ENCODE measurements at regions not wholly inside any gene's neighbourhood (a gene's known extent, or its start where the extent isn't known, plus 50 kb on each side); places are given as distances from the start of the nearest gene placed in this dataset.

DNA sequence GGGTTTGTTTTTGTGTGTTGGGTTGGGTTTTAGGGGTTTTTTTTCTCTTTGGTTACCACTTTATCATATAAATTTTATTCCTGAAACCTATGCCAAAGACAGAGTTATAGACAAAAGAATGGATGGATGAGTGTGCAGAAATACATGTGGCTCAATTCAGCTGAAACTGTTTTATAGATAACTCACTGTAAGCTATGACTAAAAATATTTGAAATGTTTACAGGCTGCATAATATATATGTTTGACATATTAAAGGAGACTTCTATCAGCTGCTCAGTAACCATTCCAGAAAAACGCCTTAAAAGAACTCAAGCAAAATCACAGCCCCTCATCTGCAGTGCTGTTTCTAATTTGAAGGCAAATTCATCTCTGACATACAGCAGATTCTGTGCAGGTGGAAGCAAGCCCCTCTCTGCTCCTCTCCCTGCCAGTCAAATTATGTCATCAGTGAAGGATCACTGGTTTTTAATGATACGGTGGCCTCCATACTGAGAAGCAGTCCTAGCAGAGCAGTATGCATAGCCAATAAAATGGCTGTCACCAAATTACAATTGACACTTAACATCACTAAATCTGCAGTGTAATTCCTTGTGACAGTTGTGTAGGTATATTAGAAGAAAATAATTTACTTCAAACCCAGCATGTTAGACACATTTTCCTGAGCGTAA, 301.6 kb downstream of the NR2F1-AS1 start:
- no peaks in the 10 kb centered on the region for H3K4me1 ChIP-seq
- H3K27me3 ChIP-seq: no peaks in the 10 kb centered on the region
- H3K27ac ChIP-seq: no peak overlapping the region
- no peaks in the 10 kb centered on the region for H3K9me3 ChIP-seq
- in situ Hi-C loops (cut with MboI; ENCODE audit: low pct_ligation_motif_present in 1 of 4, low pct_unique_long_range_greater_than_20kb in 1 of 4, low sequenced_read_pairs in 3 of 4): no loop called here
- WGBS, 2 donors (ENCODE audit: low coverage in 1 of 2): 70 to 76% methylated on average over 3 of the region's 3 CpGs
- no peak for DNase-seq
- intact Hi-C loops (cut with DNase I; ENCODE audit: low total_unique reads): no loop called here
- no peaks in the 10 kb centered on the region for H3K36me3 ChIP-seq
- no peak overlapping the region for H3K4me3 ChIP-seq
- TF ChIP-seq POLR2AphosphoS5 (IDR thresholded peaks at IDR 0.05): no peak
- TF ChIP-seq EP300 (IDR thresholded peaks at IDR 0.05; ENCODE audit: low read depth): no peak
- no peak for TF ChIP-seq POLR2A (IDR thresholded peaks at IDR 0.05)
- TF ChIP-seq, protein P1, sequence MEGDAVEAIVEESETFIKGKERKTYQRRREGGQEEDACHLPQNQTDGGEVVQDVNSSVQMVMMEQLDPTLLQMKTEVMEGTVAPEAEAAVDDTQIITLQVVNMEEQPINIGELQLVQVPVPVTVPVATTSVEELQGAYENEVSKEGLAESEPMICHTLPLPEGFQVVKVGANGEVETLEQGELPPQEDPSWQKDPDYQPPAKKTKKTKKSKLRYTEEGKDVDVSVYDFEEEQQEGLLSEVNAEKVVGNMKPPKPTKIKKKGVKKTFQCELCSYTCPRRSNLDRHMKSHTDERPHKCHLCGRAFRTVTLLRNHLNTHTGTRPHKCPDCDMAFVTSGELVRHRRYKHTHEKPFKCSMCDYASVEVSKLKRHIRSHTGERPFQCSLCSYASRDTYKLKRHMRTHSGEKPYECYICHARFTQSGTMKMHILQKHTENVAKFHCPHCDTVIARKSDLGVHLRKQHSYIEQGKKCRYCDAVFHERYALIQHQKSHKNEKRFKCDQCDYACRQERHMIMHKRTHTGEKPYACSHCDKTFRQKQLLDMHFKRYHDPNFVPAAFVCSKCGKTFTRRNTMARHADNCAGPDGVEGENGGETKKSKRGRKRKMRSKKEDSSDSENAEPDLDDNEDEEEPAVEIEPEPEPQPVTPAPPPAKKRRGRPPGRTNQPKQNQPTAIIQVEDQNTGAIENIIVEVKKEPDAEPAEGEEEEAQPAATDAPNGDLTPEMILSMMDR (IDR thresholded peaks at IDR 0.05): no peak

DNA sequence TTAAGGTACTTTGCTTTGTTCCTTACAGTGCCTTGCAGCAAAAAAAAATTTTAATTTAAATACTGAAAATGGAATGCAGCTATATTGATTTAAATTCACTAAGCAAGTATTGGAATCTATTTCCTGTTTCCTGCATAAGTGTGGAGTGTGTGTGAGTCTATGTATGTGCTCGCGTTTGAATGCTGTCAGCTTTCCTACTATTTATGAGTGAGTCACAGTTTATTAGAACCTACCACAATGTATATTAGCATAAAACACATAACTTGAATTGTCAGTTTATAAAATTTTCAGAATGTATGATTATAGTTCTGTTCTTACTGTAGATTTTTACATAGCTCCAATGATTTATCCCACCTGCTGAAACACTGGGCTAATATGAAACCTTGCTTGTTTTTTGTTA, 302.1 kb downstream of the NR2F1-AS1 start:
- Histone ChIP-seq H3K27ac (no peak overlapping the region), H3K36me3 (no peaks in the 10 kb centered on the region), H3K9me3 (no peaks in the 10 kb centered on the region), H3K27me3 (no peaks in the 10 kb centered on the region), H3K4me1 (no peaks in the 10 kb centered on the region), H3K4me3 (no peak overlapping the region)
- intact Hi-C loops (cut with DNase I; ENCODE audit: low total_unique reads): no loop called here
- no peak for TF ChIP-seq POLR2A (IDR thresholded peaks at IDR 0.05)
- TF ChIP-seq, protein P1 (IDR thresholded peaks at IDR 0.05): no peak
- no peak for TF ChIP-seq EP300 (IDR thresholded peaks at IDR 0.05; ENCODE audit: low read depth)
- TF ChIP-seq POLR2AphosphoS5 (IDR thresholded peaks at IDR 0.05): no peak
- in situ Hi-C loops (cut with MboI; ENCODE audit: low pct_ligation_motif_present in 1 of 4, low pct_unique_long_range_greater_than_20kb in 1 of 4, low sequenced_read_pairs in 3 of 4): no loop called here
- 62 to 70% methylated on average over 2 of the region's 2 CpGs for WGBS, 2 donors (ENCODE audit: low coverage in 1 of 2)
- DNase-seq: no peak

DNA sequence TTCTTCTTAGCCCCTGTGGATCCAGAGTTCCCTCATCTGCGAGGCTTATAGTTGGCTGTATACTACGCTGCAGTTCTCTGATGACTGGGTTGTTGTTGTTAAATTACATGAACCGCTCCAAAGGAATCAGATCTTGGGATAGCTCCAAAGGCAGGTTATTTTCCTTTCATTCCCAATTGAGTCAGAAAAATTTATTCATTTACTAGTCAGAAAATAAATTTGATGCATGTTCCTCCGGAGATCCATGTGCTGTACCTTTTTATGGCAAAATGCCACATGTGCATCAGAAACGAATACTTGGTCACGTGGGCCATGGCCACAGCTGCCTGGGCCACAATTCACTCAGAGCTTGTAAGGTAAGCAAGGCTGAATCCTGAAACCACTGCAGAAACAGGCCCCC, 304.0 kb downstream of the NR2F1-AS1 start:
- H3K36me3 ChIP-seq: no peaks in the 10 kb centered on the region
- H3K4me3 ChIP-seq: no peak overlapping the region
- WGBS, 2 donors (ENCODE audit: low coverage in 1 of 2): 60 to 81% methylated on average over 1 to 6 of the region's 6 CpGs
- no peaks in the 10 kb centered on the region for H3K4me1 ChIP-seq
- intact Hi-C loops (cut with DNase I; ENCODE audit: low total_unique reads): no loop called here
- TF ChIP-seq POLR2AphosphoS5 (IDR thresholded peaks at IDR 0.05): no peak
- no peak for TF ChIP-seq EP300 (IDR thresholded peaks at IDR 0.05; ENCODE audit: low read depth)
- TF ChIP-seq, protein P1 (IDR thresholded peaks at IDR 0.05): no peak
- TF ChIP-seq POLR2A (IDR thresholded peaks at IDR 0.05): no peak
- no peak overlapping the region for H3K27ac ChIP-seq
- no peaks in the 10 kb centered on the region for H3K27me3 ChIP-seq
- in situ Hi-C loops (cut with MboI; ENCODE audit: low pct_ligation_motif_present in 1 of 4, low pct_unique_long_range_greater_than_20kb in 1 of 4, low sequenced_read_pairs in 3 of 4): no loop called here
- DNase-seq: no peak
- no peaks in the 10 kb centered on the region for H3K9me3 ChIP-seq

DNA sequence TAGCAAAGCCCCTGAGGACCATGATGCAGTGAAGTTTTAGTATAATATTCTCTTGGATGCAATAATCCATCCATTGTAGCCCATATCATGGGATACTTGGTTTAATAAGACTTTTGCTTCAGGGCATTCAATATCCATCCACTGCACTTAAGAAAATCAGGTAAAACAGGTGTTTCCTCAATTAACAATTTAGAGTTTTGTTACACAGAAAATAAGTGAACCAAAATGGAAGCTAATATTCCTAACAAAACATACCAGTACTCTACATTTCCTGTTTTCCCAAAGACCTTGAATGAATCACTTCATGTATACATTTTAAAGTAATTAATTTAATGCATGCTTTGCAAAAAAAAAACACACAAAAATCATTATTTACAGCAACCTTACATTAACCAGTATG, 305.6 kb downstream of the NR2F1-AS1 start:
- H3K27me3 ChIP-seq: no peaks in the 10 kb centered on the region
- H3K4me3 ChIP-seq: no peak overlapping the region
- in situ Hi-C loops (cut with MboI; ENCODE audit: low pct_ligation_motif_present in 1 of 4, low pct_unique_long_range_greater_than_20kb in 1 of 4, low sequenced_read_pairs in 3 of 4): no loop called here
- no peak for DNase-seq
- TF ChIP-seq, protein P1 (IDR thresholded peaks at IDR 0.05): no peak
- no peak for TF ChIP-seq POLR2AphosphoS5 (IDR thresholded peaks at IDR 0.05)
- no peak for TF ChIP-seq POLR2A (IDR thresholded peaks at IDR 0.05)
- no peak for TF ChIP-seq EP300 (IDR thresholded peaks at IDR 0.05; ENCODE audit: low read depth)
- H3K36me3 ChIP-seq: no peaks in the 10 kb centered on the region
- no peaks in the 10 kb centered on the region for H3K4me1 ChIP-seq
- intact Hi-C loops (cut with DNase I; ENCODE audit: low total_unique reads): no loop called here
- H3K9me3 ChIP-seq: no peaks in the 10 kb centered on the region
- H3K27ac ChIP-seq: no peak overlapping the region
